ENCODE measurements at regions not wholly inside any gene's neighbourhood (a gene's known extent, or its start where the extent isn't known, plus 50 kb on each side); places are given as distances from the start of the nearest gene placed in this dataset.

DNA sequence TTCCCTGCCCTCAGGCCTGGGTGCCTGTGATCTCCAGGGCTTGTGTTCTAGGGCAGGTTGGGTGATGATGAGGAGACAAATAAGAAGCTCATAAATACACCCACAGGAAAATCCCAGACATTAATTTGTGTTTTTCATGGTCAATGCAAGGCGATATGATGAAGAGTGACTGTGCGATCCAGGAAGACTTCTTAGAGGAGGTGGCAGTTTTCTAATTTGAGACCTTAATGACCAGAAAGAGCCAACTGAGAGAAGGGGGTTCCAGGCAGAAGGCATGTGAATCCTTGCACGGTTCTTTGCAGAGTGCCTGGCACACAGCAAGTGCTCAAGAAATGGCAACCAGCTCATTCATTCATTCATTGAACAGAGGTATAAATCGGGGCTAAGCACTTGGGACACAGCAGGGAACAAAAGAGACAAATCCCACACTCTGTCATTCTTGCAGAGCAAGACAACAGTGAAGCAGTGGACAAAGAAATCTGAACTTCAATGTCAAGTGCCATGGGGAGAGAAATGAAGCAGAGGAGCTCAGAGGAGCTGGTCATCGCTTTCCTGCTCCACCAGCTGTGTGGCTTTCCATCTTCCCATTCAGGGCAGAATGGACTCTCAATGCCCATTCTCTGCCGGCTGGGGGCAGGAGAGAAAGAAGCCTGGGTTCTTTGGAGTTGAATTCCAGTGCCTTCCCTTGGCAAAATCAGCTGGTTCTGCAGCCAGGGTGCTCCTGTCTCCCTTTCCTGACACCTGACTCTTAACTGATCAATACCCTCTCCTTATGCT is 128.3 kb downstream of the AACS start:
- no peak for DNase-seq (ENCODE audit: low read depth)

DNA sequence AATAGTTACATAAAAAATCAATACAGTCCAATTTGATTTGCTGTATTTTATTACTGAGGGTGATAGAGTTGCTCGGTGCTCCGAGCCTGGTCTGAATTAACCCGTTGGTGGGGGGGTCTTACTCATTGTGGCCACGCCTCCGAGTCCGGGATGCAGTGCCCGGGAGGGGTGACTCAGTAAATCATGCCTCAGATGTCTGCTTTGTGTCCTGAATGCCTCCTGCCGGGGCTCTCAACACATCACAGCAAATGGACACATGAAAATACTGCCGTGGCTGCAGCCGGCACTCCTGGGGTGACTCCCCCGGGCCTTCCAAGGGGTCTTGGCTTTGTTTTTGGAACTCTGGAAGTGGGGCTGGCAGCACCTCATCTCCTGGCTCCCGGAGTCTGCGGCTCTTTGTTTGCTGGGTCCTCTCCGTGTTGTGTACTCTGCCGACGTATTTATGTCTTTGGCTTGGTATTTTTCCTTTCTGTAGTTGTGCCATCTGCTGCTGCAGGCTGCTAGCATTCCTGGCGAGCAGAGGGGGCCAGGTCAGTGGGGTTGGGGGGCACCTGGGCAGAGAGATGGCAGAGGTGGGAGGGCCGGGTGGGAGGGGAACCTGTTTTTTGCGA is 129.0 kb downstream of the AACS start:
- DNase-seq (ENCODE audit: low read depth), result no peak

DNA sequence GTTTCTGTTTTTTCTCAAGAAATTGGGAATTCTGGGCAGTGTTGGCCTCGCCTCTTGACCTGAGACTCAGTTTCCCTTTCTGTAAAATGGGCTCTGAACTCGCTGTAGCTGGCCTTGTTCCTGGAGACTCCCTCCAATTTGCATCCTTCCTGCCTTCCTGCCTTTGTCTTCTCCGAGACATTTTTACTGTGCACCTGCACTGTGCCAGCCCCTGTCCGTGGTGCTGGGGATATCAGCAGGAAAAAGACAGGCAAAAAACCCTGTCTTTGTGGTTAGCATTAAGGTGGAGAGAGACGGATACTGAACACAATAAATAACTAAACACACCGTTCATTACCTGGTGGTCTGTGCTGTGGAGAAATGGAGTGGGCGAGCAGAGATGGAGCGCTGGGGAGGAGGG is 129.8 kb downstream of the AACS start:
- DNase-seq (ENCODE audit: low read depth), result no peak

DNA sequence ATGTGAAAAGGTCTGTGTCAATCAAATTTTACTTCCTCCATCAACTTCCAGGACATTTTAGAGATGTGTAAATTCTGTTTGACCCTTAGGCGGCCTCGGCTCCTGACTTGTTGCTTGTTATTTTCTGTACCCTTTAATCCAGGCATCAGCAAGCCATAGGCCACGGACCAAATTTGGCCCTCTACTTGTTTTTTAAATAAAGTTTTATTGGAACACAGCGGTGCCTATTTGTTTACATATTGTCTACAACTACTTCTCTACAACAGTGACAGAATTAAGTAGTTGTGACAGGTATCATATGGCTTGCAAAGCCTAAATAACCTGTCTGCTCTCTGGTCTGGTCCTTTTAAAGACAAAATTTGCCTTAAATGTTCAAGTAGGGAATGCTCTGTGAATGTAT is 132.1 kb downstream of the AACS start:
- no peak for DNase-seq (ENCODE audit: low read depth)

DNA sequence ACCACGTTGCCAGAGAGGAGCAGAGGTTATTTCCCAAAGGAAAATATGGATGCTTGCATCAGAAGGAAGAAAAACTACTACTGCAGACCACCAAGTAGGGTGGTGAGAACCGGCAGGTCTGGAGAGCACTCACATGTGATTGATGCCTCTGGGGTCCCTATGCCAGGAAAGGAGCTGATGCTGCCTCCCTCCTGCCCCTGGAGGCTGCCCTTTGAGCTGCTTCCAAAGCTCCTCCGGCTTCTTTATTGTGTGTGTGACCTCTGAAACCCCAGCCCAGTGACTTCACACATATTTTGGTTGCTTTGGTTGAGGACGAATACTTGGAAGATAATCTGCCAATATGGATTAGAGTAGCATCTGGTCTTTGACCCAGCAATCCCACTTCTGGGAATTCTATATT is 133.4 kb downstream of the AACS start:
- DNase-seq (ENCODE audit: low read depth), result no peak

DNA sequence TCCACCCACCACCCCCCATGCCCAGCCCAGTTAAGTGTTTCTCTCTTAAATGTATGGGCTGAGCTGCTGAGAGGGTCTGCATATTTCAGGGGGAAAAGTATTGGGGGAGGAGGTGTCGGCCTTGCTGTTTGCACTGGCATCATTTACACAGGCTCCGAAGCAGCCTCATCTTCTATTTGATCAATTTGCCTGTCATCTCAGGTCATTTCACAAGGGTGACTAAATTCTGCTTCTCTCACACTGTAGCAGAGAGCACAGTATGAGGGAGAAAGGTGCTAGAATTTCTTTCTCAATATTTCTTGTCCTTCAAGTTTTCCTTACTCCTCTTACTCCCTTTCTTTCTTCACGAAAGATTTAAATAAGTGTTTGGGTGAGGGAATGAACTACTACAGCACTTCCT is 135.9 kb downstream of the AACS start:
- no peak for DNase-seq (ENCODE audit: low read depth)

DNA sequence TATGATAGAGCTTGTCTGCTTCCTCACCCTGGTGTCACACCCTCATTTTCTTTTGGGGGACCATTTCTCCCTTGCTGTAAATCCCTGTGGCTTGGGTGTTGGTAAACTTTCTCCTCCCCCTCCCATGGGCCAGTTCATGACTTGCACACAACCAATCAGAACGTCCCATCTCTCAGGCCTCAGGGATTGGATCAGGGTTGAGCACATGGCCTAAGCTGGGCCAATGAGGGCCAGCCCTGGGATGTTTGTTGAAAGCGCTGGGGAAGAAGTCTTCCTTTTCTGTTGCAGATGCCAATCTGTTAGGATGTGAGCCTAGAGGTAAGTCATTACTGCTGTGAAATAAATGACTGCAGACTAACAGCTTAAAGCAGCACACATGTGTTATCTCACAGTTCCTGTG is 136.7 kb downstream of the AACS start:
- no peak for DNase-seq (ENCODE audit: low read depth)

DNA sequence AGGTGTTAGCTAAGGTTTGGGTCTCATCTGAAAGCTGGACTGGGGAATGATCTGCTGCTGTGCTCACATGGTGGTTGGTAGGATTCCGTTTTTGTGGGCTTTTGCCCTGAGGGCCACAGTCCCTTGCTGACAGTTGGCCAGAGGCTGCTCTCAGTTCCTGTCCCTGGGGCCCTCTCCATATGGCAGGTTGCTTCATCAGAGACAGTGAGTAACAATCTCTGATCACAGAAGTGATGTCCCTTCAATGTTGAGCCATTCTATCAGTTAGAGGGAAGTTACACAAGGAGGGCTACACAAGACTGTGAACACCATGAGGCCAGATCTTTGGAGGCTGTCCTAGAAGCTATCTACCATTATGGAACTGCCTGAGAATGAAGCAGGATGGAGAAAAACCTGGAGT is 137.2 kb downstream of the AACS start:
- DNase-seq (ENCODE audit: low read depth), result no peak

DNA sequence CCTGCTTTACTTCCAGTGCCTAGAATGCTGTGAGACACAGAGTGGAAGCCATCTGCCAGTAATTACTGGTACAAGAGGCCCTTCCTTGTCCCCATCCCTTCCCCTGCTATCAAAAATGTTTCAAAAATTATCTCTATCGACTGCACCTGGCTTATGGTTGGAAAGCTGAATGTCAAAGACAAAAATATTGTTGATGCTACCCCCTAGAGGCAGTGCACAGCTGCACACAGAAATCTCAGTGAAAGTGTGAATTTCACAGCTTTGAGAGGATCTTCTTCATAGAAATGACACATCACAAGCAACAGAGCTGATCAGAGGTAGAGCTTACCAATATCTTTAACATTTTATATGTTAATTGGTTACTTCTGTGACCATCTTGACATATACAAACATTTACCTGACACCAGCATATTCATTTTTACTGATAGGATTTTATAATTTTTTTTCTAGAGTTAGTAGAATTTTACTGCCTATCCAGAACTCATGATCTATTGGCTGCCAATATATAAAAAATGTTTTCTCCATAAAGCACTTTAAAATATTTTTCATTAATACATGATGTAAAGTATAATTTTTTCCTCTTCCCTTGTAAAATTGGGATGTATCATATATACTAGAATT is 138.0 kb downstream of the AACS start:
- DNase-seq (ENCODE audit: low read depth), result no peak

DNA sequence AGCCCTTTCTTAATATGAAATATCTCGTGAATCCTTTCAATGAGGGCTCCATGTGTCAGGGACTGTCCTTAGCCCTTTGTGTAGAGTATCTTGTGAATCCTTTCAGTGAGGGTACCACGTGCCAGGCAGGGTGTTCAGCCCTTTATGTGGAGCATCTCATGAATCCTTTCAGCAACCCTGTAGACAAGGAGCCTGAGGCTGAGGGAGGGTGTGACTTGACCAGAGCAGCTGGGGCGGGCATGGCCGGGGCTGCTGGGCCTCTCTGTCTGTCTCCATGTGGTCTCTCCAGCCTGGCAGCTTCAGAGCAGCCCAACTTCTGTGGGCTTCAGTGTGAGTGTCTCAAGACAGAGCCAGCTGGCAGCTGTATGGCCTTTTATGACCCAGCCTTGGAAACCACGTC is 140.2 kb downstream of the AACS start:
- no peak for DNase-seq (ENCODE audit: low read depth)

DNA sequence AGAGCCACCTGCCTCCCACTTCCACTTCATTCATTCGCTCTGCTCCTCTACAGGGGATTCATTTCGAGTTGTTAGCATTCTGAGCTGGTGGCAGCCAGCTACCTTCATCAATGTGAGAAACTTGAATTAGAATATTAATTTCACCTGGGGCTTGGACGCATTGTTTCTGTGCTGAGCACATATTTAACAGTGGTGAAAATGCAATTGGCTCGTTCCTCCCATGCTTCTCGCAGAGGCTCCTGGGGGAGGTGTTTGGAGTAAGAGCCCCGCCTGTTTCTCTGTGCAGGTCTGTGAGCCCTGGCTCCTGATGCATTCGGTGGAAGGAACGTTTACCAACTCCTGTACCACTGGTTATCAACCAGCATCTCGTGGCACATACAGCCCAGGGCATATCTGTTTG is 141.5 kb downstream of the AACS start:
- DNase-seq (ENCODE audit: low read depth), result no peak

DNA sequence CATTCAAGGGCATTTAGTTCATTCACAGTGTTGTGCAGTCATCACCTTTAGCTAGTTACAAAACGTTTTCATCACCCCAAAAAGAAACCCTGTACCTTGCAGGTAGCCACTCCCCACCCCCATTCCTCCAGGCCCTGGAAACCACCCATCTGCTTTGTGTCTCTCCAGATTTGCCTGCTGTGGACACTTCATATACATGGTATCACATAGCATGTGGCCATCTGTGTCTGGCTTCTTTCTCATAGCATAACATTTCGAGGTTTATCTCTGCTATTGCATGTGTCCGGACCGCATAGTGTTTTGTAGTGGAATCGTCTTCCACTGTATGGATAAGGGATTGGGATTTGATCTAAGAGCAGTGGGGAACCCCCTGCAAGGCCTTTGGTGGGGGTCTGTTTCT is 143.1 kb downstream of the AACS start:
- DNase-seq (ENCODE audit: low read depth), result no peak

DNA sequence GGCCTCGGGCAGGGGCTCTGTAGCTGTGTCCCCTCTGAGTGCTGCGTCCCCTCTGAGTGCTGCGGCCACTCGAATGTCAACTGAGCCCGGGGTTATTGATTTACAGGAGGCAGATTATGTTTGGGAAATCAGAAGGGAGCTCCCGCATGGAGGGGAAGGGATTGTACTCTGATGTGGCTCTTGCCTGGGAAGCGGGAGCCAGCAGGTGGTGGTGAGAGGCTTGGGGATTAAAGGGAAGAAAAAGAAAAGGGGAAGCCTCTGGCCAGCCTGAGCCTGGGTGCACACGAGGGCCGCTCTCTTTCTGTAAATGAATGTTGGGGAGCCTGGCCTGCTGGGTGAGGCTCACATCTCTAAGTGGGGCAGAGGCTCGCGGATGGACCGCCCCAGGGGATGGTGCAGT is 143.7 kb downstream of the AACS start:
- DNase-seq (ENCODE audit: low read depth), result no peak

DNA sequence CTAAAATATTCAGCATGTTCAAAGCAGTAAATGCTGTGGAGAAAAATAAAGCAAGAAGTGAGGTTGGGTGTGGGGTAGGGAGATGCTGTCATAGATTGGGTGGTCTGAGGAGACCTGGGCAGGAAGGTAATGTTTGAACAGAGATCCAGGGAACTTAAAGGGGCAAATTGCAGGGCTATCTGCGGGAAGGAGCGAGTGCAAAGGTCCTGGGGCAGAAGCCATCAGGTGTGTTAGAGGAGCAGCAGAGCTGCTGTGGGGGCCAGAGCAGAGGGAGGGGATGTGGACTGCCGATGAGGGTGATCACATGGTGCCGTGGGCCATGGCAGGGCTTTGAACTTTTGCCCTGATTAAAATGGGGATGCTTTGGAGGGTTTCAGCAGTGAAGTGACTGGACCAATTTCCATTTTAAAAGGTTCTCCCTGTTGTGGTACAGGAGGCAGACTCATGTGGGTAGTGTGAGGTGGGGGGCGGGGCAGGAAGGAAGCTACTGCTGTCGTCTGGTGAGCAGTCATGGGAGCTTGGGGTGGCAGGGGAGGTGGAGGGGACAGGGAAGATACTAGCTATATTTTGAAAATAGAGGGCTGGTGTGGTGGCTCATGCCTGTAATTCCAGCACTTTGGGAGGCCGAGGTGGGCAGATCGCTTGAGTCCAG is 145.0 kb downstream of the AACS start:
- no peak for DNase-seq (ENCODE audit: low read depth)

DNA sequence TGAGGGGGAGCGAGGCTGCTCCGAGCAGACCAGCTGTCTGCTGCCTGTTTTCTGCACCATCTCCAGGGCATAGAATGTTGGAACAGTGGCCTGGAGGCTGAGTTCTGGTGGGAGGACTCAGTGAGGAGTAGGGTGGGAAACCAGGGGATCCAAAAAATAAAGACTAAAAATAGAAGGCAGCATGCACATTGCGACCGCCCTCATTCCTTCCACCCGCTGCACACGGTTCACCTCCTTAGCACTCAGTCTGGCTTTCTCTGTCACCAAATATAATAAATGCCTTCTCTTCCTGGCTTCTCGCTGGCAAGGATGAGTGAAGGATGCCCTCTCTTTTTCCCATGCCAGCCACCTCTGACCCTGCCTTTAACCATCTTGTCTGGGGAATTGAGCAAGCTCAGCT is 146.2 kb downstream of the AACS start:
- no peak for DNase-seq (ENCODE audit: low read depth)

DNA sequence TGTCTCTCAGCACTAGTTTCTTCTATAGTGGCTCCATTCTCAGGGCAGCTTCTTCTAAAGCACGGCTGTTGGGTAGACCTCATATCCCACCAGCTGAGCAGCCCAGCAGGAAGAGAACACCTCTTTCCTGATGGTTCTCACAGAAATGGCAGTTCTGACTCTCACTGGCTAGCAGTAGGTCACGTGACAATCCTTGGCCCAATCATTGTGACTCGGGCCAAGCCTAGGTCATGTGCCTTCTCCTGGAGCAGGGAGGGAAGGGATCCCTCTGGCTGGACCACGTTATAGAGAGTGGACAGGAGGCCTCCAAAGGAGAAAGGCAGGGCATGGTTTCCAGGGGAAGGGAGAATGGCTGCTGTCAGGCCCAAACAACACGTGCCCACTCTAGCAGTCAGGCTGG is 149.1 kb downstream of the AACS start:
- no peak for DNase-seq (ENCODE audit: low read depth)

DNA sequence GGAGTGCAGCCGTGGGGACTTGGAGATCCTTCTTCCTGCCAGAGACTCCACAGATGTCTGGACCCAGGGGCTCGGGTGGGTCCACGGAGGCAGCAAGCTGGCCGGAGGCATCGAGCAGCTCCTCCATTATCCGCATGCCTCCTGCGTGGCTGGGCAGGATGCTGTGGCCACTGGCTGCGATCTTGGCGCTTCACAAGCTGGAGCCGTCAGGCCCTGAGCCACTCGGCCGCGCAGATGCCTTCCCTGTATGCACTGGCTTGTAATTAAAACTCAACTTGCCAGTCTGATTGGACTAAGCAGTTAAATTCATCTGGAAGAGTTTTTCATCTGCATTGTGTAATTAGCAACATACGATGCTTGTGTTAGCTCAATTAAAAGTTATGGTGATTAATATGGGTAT is 151.5 kb downstream of the AACS start:
- no peak for DNase-seq (ENCODE audit: low read depth)

DNA sequence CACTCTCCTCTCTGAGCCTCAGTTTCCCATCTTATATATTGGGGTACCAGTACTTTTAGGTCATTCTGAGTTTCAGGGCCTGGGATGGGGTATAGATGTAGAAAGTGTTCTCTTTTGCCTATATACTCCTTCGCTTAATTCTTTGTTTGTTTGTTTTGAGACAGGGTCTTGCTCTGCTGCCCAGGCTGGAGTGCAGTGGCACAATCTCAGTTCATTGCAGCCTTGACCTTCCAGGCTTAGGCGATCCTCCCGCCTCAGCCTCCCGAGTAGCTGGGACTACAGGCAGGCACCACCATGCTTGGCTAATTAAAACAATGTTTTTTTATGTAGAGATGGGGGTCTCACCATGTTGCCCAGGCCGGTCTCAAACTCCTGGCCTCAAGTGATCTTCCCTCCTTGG is 152.1 kb downstream of the AACS start:
- no peak for DNase-seq (ENCODE audit: low read depth)

DNA sequence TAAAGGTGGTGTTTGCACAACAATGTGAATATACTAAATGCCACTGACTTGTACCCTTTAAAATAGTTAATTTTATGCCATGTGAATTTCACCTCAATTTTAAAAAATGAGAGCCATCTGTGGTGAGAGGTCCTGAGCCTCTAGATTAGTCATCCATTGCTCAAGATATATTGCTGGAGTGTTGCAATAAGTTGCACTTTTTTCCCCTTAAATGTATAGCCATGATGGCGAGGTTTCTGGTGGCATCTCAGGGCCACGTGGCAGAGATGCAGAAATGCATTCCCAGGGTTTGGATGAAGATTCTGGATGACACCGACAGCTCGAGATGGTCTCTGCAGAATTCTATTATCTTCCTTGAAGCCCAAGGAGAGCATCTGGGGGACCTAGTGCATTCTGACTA is 153.7 kb downstream of the AACS start:
- DNase-seq (ENCODE audit: low read depth), result no peak

DNA sequence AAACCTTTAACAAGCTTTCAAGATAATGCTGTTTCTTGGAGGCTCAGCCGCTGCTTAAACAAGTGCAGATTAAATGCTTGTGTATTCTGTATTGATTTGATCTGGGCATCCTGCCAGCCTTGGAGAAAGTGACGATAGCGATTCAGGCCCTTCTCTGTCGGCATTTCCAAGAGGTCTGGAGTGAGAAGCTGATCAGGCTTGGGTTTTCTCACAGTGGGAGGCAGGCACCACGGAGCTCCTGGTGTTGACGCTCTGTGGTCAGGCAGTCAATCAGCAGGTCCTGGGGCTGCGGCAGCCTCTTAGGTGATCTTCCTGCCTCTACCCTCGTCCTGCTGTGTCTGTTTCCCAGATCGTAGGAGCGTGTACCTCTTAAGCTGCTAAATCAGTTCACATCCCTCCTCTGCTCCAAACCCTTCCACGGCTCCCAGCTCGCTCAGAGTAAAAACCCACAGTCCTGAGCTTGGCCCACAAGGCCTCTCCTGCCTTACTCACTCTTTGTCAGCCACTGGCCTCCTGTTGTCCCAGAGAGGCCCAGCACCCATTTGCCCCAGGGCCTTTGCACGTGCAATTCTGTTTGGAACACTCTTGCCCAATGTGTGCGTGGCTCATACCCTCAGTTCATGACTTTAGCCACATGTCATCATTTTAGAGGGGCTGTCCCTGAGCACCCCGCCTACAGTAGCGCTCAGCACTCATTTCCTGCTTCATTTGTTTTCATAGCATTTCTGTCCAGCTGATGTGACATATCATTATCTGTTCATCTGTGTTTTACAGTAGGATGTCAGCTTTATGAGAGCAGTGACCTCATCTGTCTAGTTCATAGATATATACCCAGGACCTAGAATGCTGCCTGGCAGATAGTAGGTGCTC is 155.4 kb downstream of the AACS start:
- DNase-seq (ENCODE audit: low read depth), result no peak

DNA sequence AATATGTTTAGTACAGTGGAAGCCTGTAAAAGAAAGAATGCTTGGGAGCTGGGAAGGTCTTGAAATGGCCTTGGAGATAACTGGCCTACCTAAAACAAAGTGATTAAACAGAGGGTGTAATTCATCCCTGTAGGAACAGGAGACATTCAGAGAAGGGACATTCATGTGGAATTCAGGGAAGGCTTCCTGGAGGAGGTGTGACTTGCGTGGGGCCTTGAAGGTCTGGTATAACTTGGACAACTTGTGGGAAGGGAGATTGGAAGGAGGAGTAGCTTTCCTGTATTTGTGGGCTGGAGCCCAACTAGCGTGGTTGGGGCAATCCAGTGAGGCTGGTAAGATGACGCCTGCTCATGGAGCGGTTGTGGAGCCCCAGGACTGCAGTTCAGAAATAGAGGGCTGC is 156.4 kb downstream of the AACS start:
- no peak for DNase-seq (ENCODE audit: low read depth)

DNA sequence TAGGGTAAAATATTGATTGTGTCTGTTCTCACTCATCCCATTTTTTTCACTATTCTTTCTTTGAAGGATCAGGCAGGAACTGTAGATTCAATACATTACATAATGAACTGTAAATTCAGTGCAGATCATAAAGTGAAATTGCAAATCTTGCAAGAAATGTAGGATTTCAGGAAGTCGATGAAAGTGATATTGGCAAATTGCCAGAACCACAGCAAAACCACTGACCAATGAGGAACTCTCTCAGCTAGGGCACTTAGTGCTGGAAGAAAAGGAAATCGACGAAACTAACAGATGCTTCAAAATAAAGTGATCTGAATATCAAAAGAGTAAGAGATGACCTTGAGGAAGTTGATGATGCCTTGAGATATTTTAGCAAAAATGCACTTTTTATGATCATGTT is 157.6 kb downstream of the AACS start:
- no peak for DNase-seq (ENCODE audit: low read depth)

Data from activated T-cell treated with anti-CD3 and anti-CD28 coated beads for 1 hour (primary cell).